ENCODE measurements at regions not wholly inside any gene's neighbourhood (a gene's known extent, or its start where the extent isn't known, plus 50 kb on each side); places are given as distances from the start of the nearest gene placed in this dataset.

GRCh38 chr7:121545418-121545817, 149.3 kb upstream of the FAM3C start:
- no peak for TF ChIP-seq POLR2A (IDR thresholded peaks at IDR 0.05)
- TF ChIP-seq, protein P1, sequence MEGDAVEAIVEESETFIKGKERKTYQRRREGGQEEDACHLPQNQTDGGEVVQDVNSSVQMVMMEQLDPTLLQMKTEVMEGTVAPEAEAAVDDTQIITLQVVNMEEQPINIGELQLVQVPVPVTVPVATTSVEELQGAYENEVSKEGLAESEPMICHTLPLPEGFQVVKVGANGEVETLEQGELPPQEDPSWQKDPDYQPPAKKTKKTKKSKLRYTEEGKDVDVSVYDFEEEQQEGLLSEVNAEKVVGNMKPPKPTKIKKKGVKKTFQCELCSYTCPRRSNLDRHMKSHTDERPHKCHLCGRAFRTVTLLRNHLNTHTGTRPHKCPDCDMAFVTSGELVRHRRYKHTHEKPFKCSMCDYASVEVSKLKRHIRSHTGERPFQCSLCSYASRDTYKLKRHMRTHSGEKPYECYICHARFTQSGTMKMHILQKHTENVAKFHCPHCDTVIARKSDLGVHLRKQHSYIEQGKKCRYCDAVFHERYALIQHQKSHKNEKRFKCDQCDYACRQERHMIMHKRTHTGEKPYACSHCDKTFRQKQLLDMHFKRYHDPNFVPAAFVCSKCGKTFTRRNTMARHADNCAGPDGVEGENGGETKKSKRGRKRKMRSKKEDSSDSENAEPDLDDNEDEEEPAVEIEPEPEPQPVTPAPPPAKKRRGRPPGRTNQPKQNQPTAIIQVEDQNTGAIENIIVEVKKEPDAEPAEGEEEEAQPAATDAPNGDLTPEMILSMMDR (IDR thresholded peaks at IDR 0.05 in 4 of 5, conservative IDR thresholded peaks at IDR 0.05 in 1 of 5): no peak
- Histone ChIP-seq H3K27ac (no peak overlapping the region), H3K4me1 (no peaks in the 10 kb centered on the region), H3K36me3 (no peaks in the 10 kb centered on the region), H3K9me3 (no peaks in the 10 kb centered on the region), H3K27me3 (no peaks in the 10 kb centered on the region), H3K4me3 (no peak overlapping the region)
- DNase-seq (no peak), ATAC-seq (no peak)
- intact Hi-C loops (cut with DNase I; ENCODE audit: low total_unique reads): loop anchor here (5.0 kb wide), 1 partner anchor 418 kb away; no protein-coding TSS in a partner anchor
- in situ Hi-C loops (cut with MboI; ENCODE audit: low sequenced_read_pairs in 4 of 4): loop anchor here (5.0 kb wide), 1 partner anchor 178 kb away; no protein-coding TSS in a partner anchor

GRCh38 chr7:121544726-121545125, 148.6 kb upstream of the FAM3C start:
- no peak for DNase-seq
- no peaks in the 10 kb centered on the region for H3K4me1 ChIP-seq
- in situ Hi-C loops (cut with MboI; ENCODE audit: low sequenced_read_pairs in 4 of 4) (loop anchor here (5.0 kb wide), 1 partner anchor 177 kb away; no protein-coding TSS in a partner anchor), intact Hi-C loops (cut with DNase I; ENCODE audit: low total_unique reads) (loop anchor here (5.0 kb wide), 1 partner anchor 417 kb away; no protein-coding TSS in a partner anchor)
- no peak for TF ChIP-seq POLR2A (IDR thresholded peaks at IDR 0.05)
- TF ChIP-seq, protein P1 (IDR thresholded peaks at IDR 0.05 in 4 of 5, conservative IDR thresholded peaks at IDR 0.05 in 1 of 5): no peak
- H3K36me3 ChIP-seq: no peaks in the 10 kb centered on the region
- H3K9me3 ChIP-seq: no peaks in the 10 kb centered on the region
- H3K4me3 ChIP-seq: no peak overlapping the region
- H3K27ac ChIP-seq: peak overlapping the region in 1 of 4 donors; percentile 3
- ATAC-seq: peak in 1 of 2 donors; percentile 27
- H3K27me3 ChIP-seq: no peaks in the 10 kb centered on the region

- Histone ChIP-seq H3K4me1 (no peaks in the 10 kb centered on the region), H3K27ac (peak overlapping the region in 1 of 4 donors; percentile 3), H3K4me3 (no peak overlapping the region), H3K9me3 (no peaks in the 10 kb centered on the region), H3K27me3 (no peaks in the 10 kb centered on the region), H3K36me3 (no peaks in the 10 kb centered on the region)
- in situ Hi-C loops (cut with MboI; ENCODE audit: low sequenced_read_pairs in 4 of 4): no loop called here
- DNase-seq (no peak), ATAC-seq (no peak)
- no peak for TF ChIP-seq POLR2A (IDR thresholded peaks at IDR 0.05)
- TF ChIP-seq, protein P1 (IDR thresholded peaks at IDR 0.05 in 4 of 5, conservative IDR thresholded peaks at IDR 0.05 in 1 of 5): no peak
- intact Hi-C loops (cut with DNase I; ENCODE audit: low total_unique reads): no loop called here
Measured at GRCh38 chr7:121544238-121544637, 148.1 kb upstream of the FAM3C start.

DNA sequence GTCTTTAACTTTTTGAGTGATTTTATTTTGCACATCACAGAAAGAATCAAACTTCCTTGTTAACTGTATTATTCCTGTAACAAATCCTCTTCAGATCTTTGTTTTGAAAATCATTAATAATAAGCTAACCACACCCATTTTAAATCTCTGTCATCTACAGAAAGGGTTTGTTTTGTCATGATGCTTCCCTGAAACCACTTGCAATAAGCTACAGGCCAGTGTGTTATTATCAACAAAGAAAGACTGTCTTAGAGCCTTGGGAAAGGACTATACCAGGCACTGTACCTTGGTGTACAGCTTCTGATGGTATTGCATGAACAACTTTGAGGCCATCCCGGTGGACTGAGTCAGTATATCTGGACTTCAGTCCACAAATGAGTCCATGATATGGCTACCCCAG, 145.3 kb upstream of the FAM3C start:
- no peak overlapping the region for H3K4me3 ChIP-seq
- TF ChIP-seq, protein P1 (IDR thresholded peaks at IDR 0.05 in 4 of 5, conservative IDR thresholded peaks at IDR 0.05 in 1 of 5): no peak
- TF ChIP-seq POLR2A (IDR thresholded peaks at IDR 0.05): no peak
- no peak for ATAC-seq
- intact Hi-C loops (cut with DNase I; ENCODE audit: low total_unique reads): no loop called here
- no peaks in the 10 kb centered on the region for H3K4me1 ChIP-seq
- H3K27ac ChIP-seq: no peak overlapping the region
- no peak for DNase-seq
- in situ Hi-C loops (cut with MboI; ENCODE audit: low sequenced_read_pairs in 4 of 4): no loop called here
- H3K9me3 ChIP-seq: no peaks in the 10 kb centered on the region
- H3K27me3 ChIP-seq: no peaks in the 10 kb centered on the region
- H3K36me3 ChIP-seq: no peaks in the 10 kb centered on the region

- no peak for TF ChIP-seq POLR2A (IDR thresholded peaks at IDR 0.05)
- TF ChIP-seq, protein P1 (IDR thresholded peaks at IDR 0.05 in 4 of 5, conservative IDR thresholded peaks at IDR 0.05 in 1 of 5): no peak
- intact Hi-C loops (cut with DNase I; ENCODE audit: low total_unique reads): no loop called here
- Histone ChIP-seq H3K4me1 (no peaks in the 10 kb centered on the region), H3K27me3 (no peaks in the 10 kb centered on the region), H3K9me3 (no peaks in the 10 kb centered on the region), H3K4me3 (no peak overlapping the region), H3K36me3 (no peaks in the 10 kb centered on the region), H3K27ac (no peak overlapping the region)
- ATAC-seq (no peak), DNase-seq (no peak)
- in situ Hi-C loops (cut with MboI; ENCODE audit: low sequenced_read_pairs in 4 of 4): no loop called here
Measured at GRCh38 chr7:121540138-121540537, 144.0 kb upstream of the FAM3C start.

All from gastrocnemius medialis (tissue), 4 donors.